ENCODE measurements at regions not wholly inside any gene's neighbourhood (a gene's known extent, or its start where the extent isn't known, plus 50 kb on each side); places are given as distances from the start of the nearest gene placed in this dataset.
A peak's percentile ranks its signal among the peaks of the same experiment; 100 is the strongest.

- TF ChIP-seq TSHZ2 (CRISPR knock-in tag; IDR thresholded peaks at IDR 0.05): no peak
- no peak for TF ChIP-seq ZNF565 (CRISPR knock-in tag; conservative IDR thresholded peaks at IDR 0.05; ENCODE audit: low read depth)
- TF ChIP-seq RARB (CRISPR knock-in tag; IDR thresholded peaks at IDR 0.05): no peak
- no peak for TF ChIP-seq TCF4 (CRISPR knock-in tag; IDR thresholded peaks at IDR 0.05; ENCODE audit: borderline replicate concordance)
- TF ChIP-seq ZFP3 (CRISPR knock-in tag; IDR thresholded peaks at IDR 0.05): peak; percentile 24; the same call in 1 of the 2 replicates
- TF ChIP-seq BACH2 (CRISPR knock-in tag; IDR thresholded peaks at IDR 0.05; ENCODE audit: borderline replicate concordance): no peak
- no peak for TF ChIP-seq PPARA (CRISPR knock-in tag; IDR thresholded peaks at IDR 0.05; ENCODE audit: borderline replicate concordance)
- no peak for TF ChIP-seq ZNF70 (CRISPR knock-in tag; IDR thresholded peaks at IDR 0.05)
- peak; percentile 8; the same call in 1 of the 2 replicates for TF ChIP-seq SNAI2 (CRISPR knock-in tag; IDR thresholded peaks at IDR 0.05)
- TF ChIP-seq TOX (CRISPR knock-in tag; IDR thresholded peaks at IDR 0.05; ENCODE audit: borderline replicate concordance): no peak
- no peak for TF ChIP-seq PATZ1 (CRISPR knock-in tag; IDR thresholded peaks at IDR 0.05; ENCODE audit: borderline replicate concordance)
- no peak for TF ChIP-seq ZNF8 (CRISPR knock-in tag; IDR thresholded peaks at IDR 0.05)
Observed at GRCh38 chr2:58992062-58992706, 751.1 kb upstream of the FANCL start (continued).

GRCh38 chr2:58991357-58991756, 750.2 kb upstream of the FANCL start:
- TF ChIP-seq ZFP3 (CRISPR knock-in tag; IDR thresholded peaks at IDR 0.05) (no peak), PATZ1 (CRISPR knock-in tag; IDR thresholded peaks at IDR 0.05; ENCODE audit: borderline replicate concordance) (no peak), RARB (CRISPR knock-in tag; IDR thresholded peaks at IDR 0.05) (no peak)
- no peak for ATAC-seq

- TF ChIP-seq CSRNP3 (CRISPR knock-in tag; IDR thresholded peaks at IDR 0.05) (no peak), PPARA (CRISPR knock-in tag; IDR thresholded peaks at IDR 0.05; ENCODE audit: borderline replicate concordance) (no peak), TCF4 (CRISPR knock-in tag; IDR thresholded peaks at IDR 0.05; ENCODE audit: borderline replicate concordance) (no peak), ZFP3 (CRISPR knock-in tag; IDR thresholded peaks at IDR 0.05) (no peak), PATZ1 (CRISPR knock-in tag; IDR thresholded peaks at IDR 0.05; ENCODE audit: borderline replicate concordance) (no peak), BACH2 (CRISPR knock-in tag; IDR thresholded peaks at IDR 0.05; ENCODE audit: borderline replicate concordance) (no peak), ARNTL (CRISPR knock-in tag; IDR thresholded peaks at IDR 0.05; ENCODE audit: borderline replicate concordance, low read depth) (no peak)
- ATAC-seq: no peak
Observed at GRCh38 chr2:58985541-58985940, 744.4 kb upstream of the FANCL start.

- ATAC-seq: no peak
- TF ChIP-seq CSDC2 (CRISPR knock-in tag; IDR thresholded peaks at IDR 0.05) (no peak), ZNF8 (CRISPR knock-in tag; IDR thresholded peaks at IDR 0.05) (no peak), CSRNP3 (CRISPR knock-in tag; IDR thresholded peaks at IDR 0.05) (no peak), ZNF70 (CRISPR knock-in tag; IDR thresholded peaks at IDR 0.05) (no peak), TSHZ2 (CRISPR knock-in tag; IDR thresholded peaks at IDR 0.05) (no peak), BACH2 (CRISPR knock-in tag; IDR thresholded peaks at IDR 0.05; ENCODE audit: borderline replicate concordance) (no peak), ZNF565 (CRISPR knock-in tag; conservative IDR thresholded peaks at IDR 0.05; ENCODE audit: low read depth) (no peak), SNAI2 (CRISPR knock-in tag; IDR thresholded peaks at IDR 0.05) (no peak), OSR1 (CRISPR knock-in tag; IDR thresholded peaks at IDR 0.05) (no peak), TCF4 (CRISPR knock-in tag; IDR thresholded peaks at IDR 0.05; ENCODE audit: borderline replicate concordance) (no peak)
Observed at GRCh38 chr2:58984731-58985130, 743.6 kb upstream of the FANCL start.
